GM12892 (cell line): ENCODE measurements at regions not wholly inside any gene's neighbourhood (a gene's known extent, or its start where the extent isn't known, plus 50 kb on each side); places are given as distances from the start of the nearest gene placed in this dataset.

ENCODE experiments used
- POLR2A ChIP-seq: IDR thresholded peaks from 2 replicates; pipeline ENCODE4 v1.6.1; 2011; ENCODE audit warnings: low read depth, low read length, control low read depth
- POLR2AphosphoS5 ChIP-seq: IDR thresholded peaks from 2 replicates; pipeline ENCODE4 v1.6.1; 2011; ENCODE audit warnings: low read depth, low read length, control low read depth
- TAF1 ChIP-seq: IDR thresholded peaks from 2 replicates; pipeline ENCODE4 v1.6.1; 2011; ENCODE audit warnings: low read depth, mild to moderate bottlenecking, control low read depth, low read length, borderline replicate concordance

DNA sequence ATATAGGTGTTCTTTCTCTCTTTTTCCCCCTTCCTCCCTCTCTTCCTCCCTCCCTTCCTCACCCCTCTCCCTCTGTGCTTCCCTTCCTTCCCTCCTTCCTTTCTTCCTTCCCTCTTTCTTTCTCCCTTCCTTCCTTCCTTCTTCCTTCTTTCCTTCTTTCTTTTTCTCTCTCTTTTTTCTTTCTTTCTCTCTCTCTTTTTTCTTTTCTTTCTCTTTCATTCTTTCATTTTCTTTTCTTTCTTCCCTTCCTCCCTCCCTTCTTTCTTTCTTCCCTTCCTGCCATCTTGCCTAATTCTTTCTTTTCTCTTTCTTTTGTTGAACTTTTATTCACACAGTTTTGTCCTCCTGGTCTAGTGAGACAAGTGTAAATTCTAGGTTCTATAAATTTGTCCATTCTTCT lies 1595.6 kb downstream of the SI start:
- TF ChIP-seq POLR2A: no peak
- no peak for TF ChIP-seq POLR2AphosphoS5
- TF ChIP-seq TAF1: no peak
